GM13976 (cell line): ENCODE measurements at regions not wholly inside any gene's neighbourhood (a gene's known extent, or its start where the extent isn't known, plus 50 kb on each side); places are given as distances from the start of the nearest gene placed in this dataset.

Source experiments
- DNase-seq: peaks from one replicate; pipeline ENCODE4 v3.0.0; 2012; ENCODE audit warnings: low spot score
- CTCF ChIP-seq: IDR thresholded peaks from 2 replicates; pipeline ENCODE4 v1.5.1; 2012; ENCODE audit warnings: borderline replicate concordance, mild to moderate bottlenecking; ENCODE audit not compliant: insufficient read depth; ENCODE audit errors: extremely low read depth, missing control alignments, control extremely low read depth
- in situ Hi-C: fragments of 300-500 bp; cut with MboI; formaldehyde crosslinking; loops from one replicate; pipeline ENCODE4 v1.12.0; 2022; ENCODE audit warnings: low sequenced_read_pairs, mixed read lengths, inconsistent platforms; ENCODE audit not compliant: unreplicated experiment

DNA sequence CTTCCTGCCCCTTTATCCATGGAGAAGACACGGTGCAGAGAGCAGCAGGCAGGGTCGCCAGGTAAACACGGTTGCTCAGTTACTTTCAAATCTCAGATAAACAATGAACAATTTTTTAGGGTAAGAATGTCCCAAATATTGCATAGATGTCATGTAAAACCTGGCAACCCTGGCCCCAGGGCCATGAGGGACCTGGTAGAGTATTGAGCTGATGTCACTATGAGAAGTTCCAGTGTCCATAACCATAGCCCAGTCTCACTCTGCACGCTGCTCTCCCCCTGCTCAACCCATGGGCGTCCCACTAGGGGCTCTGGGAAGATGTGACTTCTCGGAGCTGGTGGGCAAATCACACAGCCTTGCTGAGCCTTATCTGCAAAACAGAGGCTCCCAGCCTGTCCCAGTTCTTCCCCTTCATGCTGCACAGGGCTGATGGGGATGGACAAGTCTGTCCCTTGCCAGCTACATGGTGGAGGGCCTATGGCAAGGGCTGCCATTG, 71.3 kb upstream of the TOP1 start:
- in situ Hi-C loops: no loop called here
- DNase-seq: no peak
- TF ChIP-seq CTCF: no peak

DNA sequence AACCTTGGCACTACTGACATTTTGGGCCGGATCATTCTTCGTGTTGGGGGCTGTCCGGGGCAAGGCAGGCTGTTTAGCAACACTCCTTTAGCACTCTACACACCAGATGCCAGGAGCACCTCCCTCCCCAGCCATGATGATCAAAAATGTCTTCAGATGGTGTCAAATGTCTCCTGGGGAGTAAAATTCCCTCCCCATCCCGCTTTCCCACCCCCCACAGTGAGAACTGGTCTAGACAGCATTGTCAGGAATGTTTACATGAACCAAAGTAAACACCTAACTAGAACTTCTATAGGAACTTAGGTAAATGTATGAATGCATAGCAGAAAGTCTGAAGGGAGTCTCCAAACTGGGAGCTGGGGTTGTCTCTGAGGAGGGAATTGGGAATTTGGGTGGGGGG, 70.0 kb upstream of the TOP1 start:
- peak; percentile 3 for DNase-seq
- in situ Hi-C loops: no loop called here

DNA sequence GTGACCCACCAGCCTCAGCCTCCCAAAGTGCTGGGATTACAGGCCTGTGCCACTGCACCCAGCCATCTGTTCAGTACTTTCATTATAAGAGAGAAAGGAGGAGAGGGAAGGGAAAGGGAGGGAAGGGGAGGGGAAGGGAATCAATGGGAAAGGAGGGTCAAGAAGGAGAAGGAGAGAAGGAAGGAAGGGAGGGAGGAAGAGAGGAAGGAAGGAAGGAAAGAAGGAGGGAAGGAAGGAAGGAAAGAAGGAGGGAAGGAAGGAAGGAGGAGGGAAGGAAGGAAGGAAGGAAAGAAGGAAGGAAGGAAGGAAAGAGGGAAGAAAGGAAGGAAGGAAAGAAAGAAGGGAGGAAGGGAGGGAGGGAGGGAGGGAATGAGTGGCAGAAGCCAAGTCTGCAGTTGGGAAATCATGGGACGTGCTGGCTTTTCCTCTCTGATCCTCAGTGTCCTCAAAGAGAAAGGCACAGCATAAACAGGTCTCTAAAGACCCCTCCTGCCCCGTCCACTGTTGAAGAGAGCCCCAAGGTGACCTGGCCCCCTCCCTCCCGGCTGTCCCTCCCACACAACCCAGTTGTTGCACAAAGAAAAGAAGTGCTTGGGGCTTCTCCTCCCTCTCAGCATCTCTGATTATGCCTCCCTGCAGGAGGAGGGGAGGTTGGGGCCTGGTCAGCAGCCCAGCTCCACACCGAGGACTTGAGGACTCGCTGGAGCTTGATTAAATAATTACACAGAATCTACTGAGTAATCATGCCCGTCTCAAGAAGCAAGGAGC, 69.1 kb upstream of the TOP1 start:
- in situ Hi-C loops: no loop called here
- no peak for TF ChIP-seq CTCF
- peak; percentile 2 for DNase-seq

More for the DNA sequence above, 70.0 kb upstream of the TOP1 start:
- TF ChIP-seq CTCF: no peak

GRCh38 chr20:40960101-40960500, 68.5 kb upstream of the TOP1 start:
- no peak for TF ChIP-seq CTCF
- in situ Hi-C loops: no loop called here
- DNase-seq: peak; percentile 2

- in situ Hi-C loops: no loop called here
- peak; percentile 3 for DNase-seq
Observed at GRCh38 chr20:40960521-40960956, 68.1 kb upstream of the TOP1 start.

GRCh38 chr20:40961176-40961575, 67.4 kb upstream of the TOP1 start:
- in situ Hi-C loops: no loop called here
- DNase-seq: no peak
- no peak for TF ChIP-seq CTCF

More at GRCh38 chr20:40960521-40960956, 68.1 kb upstream of the TOP1 start:
- TF ChIP-seq CTCF: no peak
